ENCODE measurements at regions not wholly inside any gene's neighbourhood (a gene's known extent, or its start where the extent isn't known, plus 50 kb on each side); places are given as distances from the start of the nearest gene placed in this dataset.
"Not testable (repeated sequence)": the region's sequence is repeated elsewhere in the genome, so short reads cannot be mapped to it uniquely, and the experiment has no call there.

GRCh38 chr3:96330795-96331194, 483.6 kb upstream of the EPHA6 start:
- no peak for DNase-seq

DNA sequence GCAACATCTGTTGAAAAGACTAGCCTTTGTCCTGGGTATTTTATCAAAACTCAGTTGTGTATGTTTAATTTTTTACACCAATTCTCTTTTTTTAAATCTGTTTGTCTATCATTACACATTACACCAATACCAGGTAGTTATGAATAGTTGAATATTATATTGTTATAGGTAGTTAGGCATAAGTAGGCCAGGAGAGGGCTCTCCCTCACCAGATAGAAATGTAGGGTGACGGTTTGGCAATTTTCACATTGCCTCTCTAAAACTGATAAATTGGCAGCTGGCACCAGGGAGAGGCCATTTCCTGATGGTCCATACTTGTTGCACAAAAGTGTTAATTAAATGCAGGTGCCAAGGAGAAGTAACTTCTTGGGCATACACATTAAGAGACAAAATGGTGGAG, 483.1 kb upstream of the EPHA6 start:
- peak; percentile 3 for DNase-seq

DNA sequence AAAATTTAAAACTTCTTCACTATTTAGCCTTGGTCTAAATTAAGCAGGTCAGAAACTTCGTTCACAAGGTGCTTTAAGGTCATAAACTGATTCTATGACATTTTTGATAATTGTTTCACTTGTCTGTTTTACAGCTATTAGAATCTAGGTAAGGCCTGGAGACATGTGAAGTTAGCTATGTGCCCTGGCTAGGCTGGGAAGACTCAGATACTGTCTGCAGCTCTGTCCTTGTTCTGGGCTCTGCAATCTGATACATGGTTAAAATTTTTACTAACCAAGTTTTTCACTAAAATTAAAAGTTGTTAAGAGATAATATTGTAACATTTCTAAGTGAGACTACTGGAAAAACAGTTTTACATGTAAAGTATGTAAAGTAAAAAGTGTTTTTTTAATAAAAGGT, 479.6 kb upstream of the EPHA6 start:
- no peak for DNase-seq

DNA sequence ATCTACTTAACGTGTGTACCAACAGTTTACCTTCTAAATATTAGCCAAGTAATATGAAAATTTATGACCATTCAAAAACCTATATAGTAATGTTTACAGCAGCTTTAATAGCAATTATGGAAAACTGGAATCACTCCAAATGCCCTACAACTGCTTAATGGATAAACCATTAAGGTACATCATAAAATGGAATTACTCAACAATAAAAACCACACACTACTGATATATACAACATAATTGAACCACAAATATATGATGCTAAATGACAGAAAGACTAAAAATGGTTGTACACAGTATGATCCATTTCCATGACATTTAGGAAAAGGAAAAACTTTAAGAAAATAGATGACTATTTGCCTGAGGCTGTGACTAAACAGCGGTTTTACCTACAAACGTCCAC, 467.1 kb upstream of the EPHA6 start:
- DNase-seq, result no peak

DNA sequence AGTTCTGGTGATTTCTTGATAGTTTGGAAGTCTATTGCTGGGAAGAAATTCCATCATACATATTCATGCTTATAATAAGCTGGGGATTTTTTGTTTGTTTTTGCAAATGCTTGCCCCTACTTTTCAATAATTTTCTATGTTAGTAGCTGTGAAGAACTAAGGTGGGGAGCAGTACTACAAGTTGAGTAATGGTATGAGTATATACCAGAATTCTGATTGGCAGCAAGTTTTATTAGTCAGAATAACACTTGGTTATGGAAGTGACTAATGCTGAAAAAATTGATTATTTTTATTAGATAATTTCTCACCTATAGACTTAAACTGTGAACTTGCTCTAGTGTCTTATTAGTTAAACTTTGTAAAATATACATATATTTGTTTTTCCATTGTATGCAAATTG, 462.8 kb upstream of the EPHA6 start:
- DNase-seq, result not testable (repeated sequence)

- DNase-seq, result no peak
These were observed 460.3 kb upstream of the EPHA6 start for GRCh38 chr3:96354106-96354505.

GRCh38 chr3:96354742-96355141, 459.7 kb upstream of the EPHA6 start:
- DNase-seq, result no peak

GRCh38 chr3:96361241-96361640, 453.2 kb upstream of the EPHA6 start:
- no peak for DNase-seq

- no peak for DNase-seq
These were observed 443.8 kb upstream of the EPHA6 start for GRCh38 chr3:96370637-96371036.

DNA sequence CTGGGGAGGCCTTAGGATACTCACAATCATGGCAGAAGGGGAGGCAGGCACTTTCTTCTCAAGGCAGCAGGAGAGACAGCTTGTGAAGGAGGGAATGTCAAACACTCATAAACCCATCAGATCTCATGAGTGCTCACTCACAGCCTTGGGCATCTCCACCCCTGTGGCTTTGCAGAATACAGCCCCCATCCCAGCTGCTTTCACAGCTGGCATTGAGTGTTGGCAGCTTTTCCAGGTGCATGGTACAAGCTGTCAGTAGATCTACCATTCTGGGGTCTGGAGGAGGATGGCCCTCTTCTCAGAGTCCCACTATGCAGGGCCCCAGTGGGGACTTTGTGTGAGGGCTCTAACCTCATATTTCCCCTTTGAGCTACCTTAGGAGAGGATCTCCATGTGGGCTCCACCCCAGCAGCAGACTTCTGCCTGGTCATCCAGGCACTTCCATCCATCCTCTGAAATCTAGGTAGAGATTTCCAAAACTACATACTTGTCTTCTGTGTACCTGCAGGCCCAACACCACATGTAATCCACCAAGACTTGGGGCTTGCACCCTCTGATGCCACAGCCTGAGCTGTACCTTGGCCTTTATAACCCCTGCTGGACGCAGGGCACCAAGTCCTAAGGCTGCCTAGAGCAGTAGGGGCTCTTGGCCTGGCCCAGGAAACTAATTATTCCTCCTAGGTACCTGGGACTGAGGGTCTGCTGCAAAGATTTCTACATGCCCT, 404.2 kb upstream of the EPHA6 start:
- no peak for DNase-seq

DNA sequence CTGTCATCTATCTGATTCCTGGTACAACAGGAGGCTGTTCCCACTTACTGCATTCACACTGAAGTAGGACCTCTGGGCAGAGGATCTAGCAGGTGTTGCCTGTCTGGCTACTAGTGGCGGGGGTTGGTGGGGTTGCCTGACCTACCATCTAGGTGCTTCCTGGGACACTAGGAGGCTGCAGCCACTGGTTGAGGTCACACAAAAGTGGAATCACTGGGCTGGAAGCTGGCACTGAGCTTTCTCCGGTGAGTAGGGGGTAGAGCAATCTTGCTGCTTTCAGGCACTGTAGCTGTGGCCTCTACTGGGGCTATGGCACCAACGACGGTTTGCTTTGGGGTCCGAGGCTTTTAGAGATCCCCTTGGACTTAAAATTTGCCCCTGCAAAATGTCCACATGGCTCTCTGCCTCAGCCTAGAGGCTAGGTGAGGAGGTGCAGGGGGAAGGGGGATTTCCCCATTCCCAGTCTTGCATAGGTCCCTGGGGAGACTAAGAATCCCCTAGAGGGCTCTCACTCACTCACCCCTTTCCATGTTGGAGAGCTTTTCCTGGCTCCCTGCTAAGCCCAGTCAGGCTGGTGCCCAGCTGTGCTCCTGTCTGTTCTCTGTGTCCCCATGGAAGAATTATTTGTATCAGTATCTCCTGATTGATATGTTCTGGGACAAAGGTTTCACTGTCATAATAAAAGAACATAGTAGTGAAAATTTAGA, 397.7 kb upstream of the EPHA6 start:
- no peak for DNase-seq

- DNase-seq, result no peak
These were observed 386.3 kb upstream of the EPHA6 start for GRCh38 chr3:96428097-96428496.

DNA sequence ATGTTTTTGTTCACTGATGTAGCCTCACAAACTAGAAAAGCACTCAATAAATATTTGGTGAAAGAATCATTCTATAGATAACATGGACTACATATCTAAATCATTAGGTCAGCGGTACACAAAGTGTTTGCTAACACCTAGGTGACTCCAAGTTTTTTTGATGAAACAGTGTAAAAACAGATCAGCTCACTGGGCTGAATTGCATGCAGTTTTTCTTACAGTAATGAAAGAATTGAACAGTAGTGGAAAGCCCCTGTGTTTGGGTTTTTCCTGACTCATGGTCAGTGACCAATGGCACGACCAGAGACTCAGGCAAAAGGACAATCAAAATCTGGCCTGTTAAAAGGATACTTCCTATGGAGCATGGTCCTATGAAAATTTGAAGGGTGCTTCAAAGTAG, 384.3 kb upstream of the EPHA6 start:
- DNase-seq, result no peak

DNA sequence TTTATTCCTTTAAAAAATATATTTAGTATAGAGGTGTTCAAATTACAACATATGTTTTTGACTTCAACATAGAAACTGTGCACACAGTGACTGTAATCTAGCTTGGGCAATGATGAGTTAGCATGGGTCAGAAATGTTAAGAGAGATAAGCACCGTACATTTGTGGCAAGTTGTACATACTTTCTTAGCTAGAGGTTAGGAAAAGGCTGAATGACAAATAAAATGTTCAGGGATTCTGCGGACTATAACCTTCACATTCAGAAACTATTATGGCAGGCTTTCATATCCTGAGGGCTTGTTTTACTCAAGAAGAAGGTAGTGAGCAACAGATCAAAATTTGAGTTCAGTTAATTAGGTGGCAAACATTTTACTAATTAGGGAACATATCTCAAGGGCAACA, 379.7 kb upstream of the EPHA6 start:
- no peak for DNase-seq

- no peak for DNase-seq
These were observed 365.0 kb upstream of the EPHA6 start for GRCh38 chr3:96449346-96449745.

DNA sequence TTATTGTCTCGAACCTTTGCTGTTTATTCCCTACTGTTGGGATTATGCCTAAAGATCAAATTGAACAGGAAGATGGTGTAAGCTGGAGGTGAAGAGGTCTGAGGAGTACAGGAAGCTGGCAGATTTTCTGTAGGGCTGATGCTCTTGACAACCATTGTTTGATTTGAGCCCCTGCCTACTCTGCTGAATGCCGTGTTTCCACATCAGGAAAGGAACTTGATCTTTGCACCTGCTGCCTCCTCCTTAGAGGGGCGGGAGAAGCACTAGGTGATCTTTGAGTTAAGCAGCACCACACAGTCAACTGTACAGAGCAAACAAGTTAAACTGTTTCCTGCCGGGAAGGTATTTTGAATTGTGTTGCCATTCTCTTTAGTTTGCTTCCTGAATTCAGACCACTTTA, 364.6 kb upstream of the EPHA6 start:
- peak; percentile 81 for DNase-seq

DNA sequence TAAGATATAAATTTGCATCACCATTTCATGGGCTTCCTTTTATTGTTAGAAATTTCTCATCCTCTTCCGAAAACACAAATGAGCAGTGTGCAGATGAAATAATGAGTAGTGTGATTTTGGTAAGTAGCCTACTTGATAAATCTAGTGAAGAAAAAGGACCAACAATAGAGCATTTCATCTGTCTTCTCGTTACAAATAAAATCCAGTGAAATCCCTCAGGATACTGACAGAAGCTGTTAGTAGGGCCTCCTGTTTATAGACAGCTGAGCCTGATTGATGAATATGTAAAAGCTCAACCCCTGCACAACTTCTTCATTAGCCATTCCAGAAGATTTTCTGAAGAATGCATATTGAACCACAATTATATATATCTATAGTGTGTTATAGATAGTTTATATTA, 363.7 kb upstream of the EPHA6 start:
- DNase-seq, result no peak

GRCh38 chr3:96465521-96465920, 348.9 kb upstream of the EPHA6 start:
- no peak for DNase-seq

- DNase-seq, result no peak
These were observed 348.0 kb upstream of the EPHA6 start for GRCh38 chr3:96466441-96466840.

DNA sequence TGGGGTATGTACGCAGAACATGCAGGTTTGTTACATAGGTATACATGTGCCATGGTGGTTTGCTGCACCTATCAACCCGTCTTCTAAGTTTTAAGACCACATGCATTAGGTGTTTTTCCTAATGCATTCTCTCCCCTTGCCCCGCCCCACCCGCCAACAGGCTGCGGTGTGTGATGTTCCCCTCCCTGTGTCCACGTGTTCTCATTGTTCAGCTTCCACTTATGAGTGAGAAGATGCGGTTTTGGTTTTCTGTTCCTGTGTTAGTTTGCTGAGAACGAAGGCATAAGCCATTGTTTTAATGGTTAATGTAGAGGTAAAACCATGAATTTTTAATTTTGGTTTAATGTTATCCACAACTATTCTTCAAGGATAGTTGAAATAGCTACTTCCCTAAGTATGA, 346.8 kb upstream of the EPHA6 start:
- no peak for DNase-seq

GRCh38 chr3:96478496-96478895, 335.9 kb upstream of the EPHA6 start:
- DNase-seq, result no peak

- no peak for DNase-seq
These were observed 333.5 kb upstream of the EPHA6 start for GRCh38 chr3:96480881-96481280.

- not testable (repeated sequence) for DNase-seq
These were observed 331.2 kb upstream of the EPHA6 start for GRCh38 chr3:96483191-96483590.

- no peak for DNase-seq
These were observed 330.6 kb upstream of the EPHA6 start for GRCh38 chr3:96483781-96484180.

DNA sequence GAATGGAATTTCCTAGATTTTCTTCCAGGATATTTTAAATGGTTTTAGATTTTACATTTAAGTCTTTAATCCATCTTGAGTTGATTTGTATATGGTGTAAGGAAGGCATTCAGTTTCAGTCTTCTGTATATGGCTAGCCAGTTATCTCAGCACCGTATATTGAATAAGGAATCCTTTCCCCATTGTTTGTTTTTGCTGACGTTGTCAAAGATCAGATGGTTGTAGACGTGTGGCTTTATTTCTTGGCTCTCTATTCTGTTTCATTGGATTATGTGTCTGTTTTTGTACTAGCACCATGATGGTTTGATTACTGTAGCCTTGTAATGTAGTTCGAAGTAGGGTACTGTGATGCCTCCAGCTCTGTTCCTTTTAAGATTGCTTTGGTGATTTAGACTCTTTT, 325.7 kb upstream of the EPHA6 start:
- DNase-seq, result no peak

Measured in NCI-H1092 treated with DMSO at 0.1 percent for 48 hours (cell line).